GM19455 (cell line): ENCODE measurements at regions not wholly inside any gene's neighbourhood (a gene's known extent, or its start where the extent isn't known, plus 50 kb on each side); places are given as distances from the start of the nearest gene placed in this dataset.

Experiments
- ATAC-seq: cut with Tn5 transposase; IDR thresholded peaks from one replicate; pipeline ENCODE4 v1.9.1; 2021; ENCODE audit not compliant: unreplicated experiment

- peak; percentile 61 for ATAC-seq
These were observed 186.2 kb downstream of the REEP3 start for GRCh38 chr10:63707254-63707910.

- ATAC-seq = no peak
These were observed 187.2 kb downstream of the REEP3 start for GRCh38 chr10:63708421-63708820.

GRCh38 chr10:63710703-63711102 lies 189.5 kb downstream of the REEP3 start:
- no peak for ATAC-seq

GRCh38 chr10:63711361-63711760 lies 190.2 kb downstream of the REEP3 start:
- ATAC-seq = no peak

GRCh38 chr10:63711867-63712716 lies 190.9 kb downstream of the REEP3 start:
- no peak for ATAC-seq

GRCh38 chr10:63712717-63713115 lies 191.5 kb downstream of the REEP3 start:
- ATAC-seq = no peak

GRCh38 chr10:63713191-63714144 lies 192.3 kb downstream of the REEP3 start:
- ATAC-seq = no peak

GRCh38 chr10:63716016-63716580 lies 194.9 kb downstream of the REEP3 start:
- no peak for ATAC-seq

- no peak for ATAC-seq
These were observed 196.0 kb downstream of the REEP3 start for GRCh38 chr10:63717027-63717715.

GRCh38 chr10:63718006-63718405 lies 196.8 kb downstream of the REEP3 start:
- ATAC-seq = no peak

GRCh38 chr10:63718421-63718820 lies 197.2 kb downstream of the REEP3 start:
- no peak for ATAC-seq

GRCh38 chr10:63719226-63719856 lies 198.1 kb downstream of the REEP3 start:
- ATAC-seq = no peak

- ATAC-seq = no peak
These were observed 198.9 kb downstream of the REEP3 start for GRCh38 chr10:63720072-63720537.

- ATAC-seq = no peak
These were observed 199.5 kb downstream of the REEP3 start for GRCh38 chr10:63720676-63721075.

- no peak for ATAC-seq
These were observed 201.3 kb downstream of the REEP3 start for GRCh38 chr10:63722537-63722936.

- no peak for ATAC-seq
These were observed 202.1 kb downstream of the REEP3 start for GRCh38 chr10:63723320-63723719.

GRCh38 chr10:63723741-63724140 lies 202.5 kb downstream of the REEP3 start:
- ATAC-seq = no peak

- no peak for ATAC-seq
These were observed 203.7 kb downstream of the REEP3 start for GRCh38 chr10:63724922-63725321.

GRCh38 chr10:63726867-63727266 lies 205.7 kb downstream of the REEP3 start:
- no peak for ATAC-seq

- ATAC-seq = no peak
These were observed 206.4 kb downstream of the REEP3 start for GRCh38 chr10:63727636-63728035.
